Upper lobe of left lung (tissue), 4 donors: ENCODE measurements at regions not wholly inside any gene's neighbourhood (a gene's known extent, or its start where the extent isn't known, plus 50 kb on each side); places are given as distances from the start of the nearest gene placed in this dataset.

ENCODE experiments used
- POLR2A ChIP-seq, 4 donors: fragments of 450-650 bp; IDR thresholded peaks; one replicate each; pipeline ENCODE4 v1.5.1; 2016 to 2017; ENCODE audit warnings: antibody characterized with exemption in 4 of 4, mild to moderate bottlenecking in 2 of 4
- POLR2AphosphoS5 ChIP-seq, 2 donors: sonication (generic); formaldehyde crosslinking; IDR thresholded peaks; one replicate each; pipeline ENCODE4 v1.5.1; 2017; ENCODE audit warnings: antibody characterized with exemption in 2 of 2
- TF ChIP-seq, protein P1 (sequence below), 6 experiments: fragments of 450-650 bp in 4 of 6; fragments of 200-600 bp in 2 of 6; sonication (generic) in 2 of 6; IDR thresholded peaks; one replicate each; pipeline ENCODE4 v1.5.1; 2016 to 2019; ENCODE audit warnings: antibody characterized with exemption in 6 of 6

DNA sequence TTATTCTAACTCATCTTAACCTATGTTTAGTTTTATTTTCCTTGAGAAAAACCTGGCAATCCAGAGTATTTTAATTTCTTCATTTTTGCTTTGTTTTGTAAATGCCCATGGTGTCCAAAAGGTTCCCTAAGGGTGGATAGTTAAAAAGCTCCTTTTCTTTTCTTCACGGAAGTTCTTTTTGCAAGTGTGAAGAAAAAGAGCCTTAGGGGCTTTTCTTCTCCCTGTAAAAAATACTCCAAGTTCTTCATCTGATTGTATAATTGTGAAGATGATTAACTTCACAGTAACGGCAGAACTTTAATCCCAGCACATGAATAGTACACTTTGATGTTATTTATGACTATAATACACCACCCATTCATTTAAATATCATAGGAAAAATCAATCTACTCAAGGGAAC lies 530.2 kb upstream of the LINC00305 start:
- TF ChIP-seq, protein P1, sequence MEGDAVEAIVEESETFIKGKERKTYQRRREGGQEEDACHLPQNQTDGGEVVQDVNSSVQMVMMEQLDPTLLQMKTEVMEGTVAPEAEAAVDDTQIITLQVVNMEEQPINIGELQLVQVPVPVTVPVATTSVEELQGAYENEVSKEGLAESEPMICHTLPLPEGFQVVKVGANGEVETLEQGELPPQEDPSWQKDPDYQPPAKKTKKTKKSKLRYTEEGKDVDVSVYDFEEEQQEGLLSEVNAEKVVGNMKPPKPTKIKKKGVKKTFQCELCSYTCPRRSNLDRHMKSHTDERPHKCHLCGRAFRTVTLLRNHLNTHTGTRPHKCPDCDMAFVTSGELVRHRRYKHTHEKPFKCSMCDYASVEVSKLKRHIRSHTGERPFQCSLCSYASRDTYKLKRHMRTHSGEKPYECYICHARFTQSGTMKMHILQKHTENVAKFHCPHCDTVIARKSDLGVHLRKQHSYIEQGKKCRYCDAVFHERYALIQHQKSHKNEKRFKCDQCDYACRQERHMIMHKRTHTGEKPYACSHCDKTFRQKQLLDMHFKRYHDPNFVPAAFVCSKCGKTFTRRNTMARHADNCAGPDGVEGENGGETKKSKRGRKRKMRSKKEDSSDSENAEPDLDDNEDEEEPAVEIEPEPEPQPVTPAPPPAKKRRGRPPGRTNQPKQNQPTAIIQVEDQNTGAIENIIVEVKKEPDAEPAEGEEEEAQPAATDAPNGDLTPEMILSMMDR (IDR thresholded peaks at IDR 0.05): no peak
- TF ChIP-seq POLR2A (IDR thresholded peaks at IDR 0.05): no peak
- TF ChIP-seq POLR2AphosphoS5 (IDR thresholded peaks at IDR 0.05): no peak
